Breast epithelium (tissue), 4 donors: ENCODE measurements at regions not wholly inside any gene's neighbourhood (a gene's known extent, or its start where the extent isn't known, plus 50 kb on each side); places are given as distances from the start of the nearest gene placed in this dataset.

Experiments used
- DNase-seq, 2 donors: peaks; one replicate each; pipeline ENCODE4 v3.0.0-alpha.2; 2019; ENCODE audit warnings: low spot score in 2 of 2
- H3K27ac ChIP-seq, 2 donors: fragments of 200-600 bp; sonication (generic) in 1 of 2; one replicate each; pipeline ENCODE4 v1.5.1; 2016 to 2019; ENCODE audit warnings: mild to moderate bottlenecking in 1 of 2
- H3K27me3 ChIP-seq, 2 donors: fragments of 200-600 bp; sonication (generic) in 1 of 2; one replicate each; pipeline versions ENCODE4 v1.5.1 to v1.6.0; 2017 to 2019; ENCODE audit warnings: control low read depth in 1 of 2, mild to moderate bottlenecking in 1 of 2
- H3K36me3 ChIP-seq: fragments of 200-600 bp; one replicate; pipeline ENCODE4 v1.5.1; 2019
- H3K4me1 ChIP-seq, 2 donors: fragments of 200-600 bp; sonication (generic); one replicate each; pipeline ENCODE4 v1.5.1; 2016 to 2019; ENCODE audit warnings: control low read depth in 1 of 2
- H3K4me3 ChIP-seq, 3 donors: fragments of 200-600 bp; sonication (generic); 1 replicate in 2 of 3; 2 replicates in 1 of 3; pipeline ENCODE4 v1.5.1; 2016 to 2019; ENCODE audit warnings: mild to moderate bottlenecking in 3 of 3, moderate library complexity in 2 of 3
- H3K9me3 ChIP-seq, 2 donors: fragments of 200-600 bp; sonication (generic) in 1 of 2; one replicate each; pipeline ENCODE4 v1.5.1; 2016 to 2019; ENCODE audit warnings: control low read depth in 1 of 2
- POLR2A ChIP-seq: fragments of 450-650 bp; IDR thresholded peaks from one replicate; pipeline ENCODE4 v1.6.1; 2016; ENCODE audit warnings: antibody characterized with exemption, mild to moderate bottlenecking, moderate library complexity
- POLR2AphosphoS5 ChIP-seq, 3 donors: sonication (generic); formaldehyde crosslinking; IDR thresholded peaks; one replicate each; pipeline ENCODE4 v1.6.1; 2017; ENCODE audit warnings: antibody characterized with exemption in 3 of 3
- intact Hi-C: fragments of 100-400 bp; cut with DNase I; formaldehyde crosslinking; loops from one replicate; pipeline ENCODE4 v1.15.1; 2023; ENCODE audit warnings: low total_unique reads
- TF ChIP-seq, protein P1 (sequence below), 3 donors: fragments of 450-650 bp; IDR thresholded peaks; one replicate each; pipeline ENCODE4 v1.5.1; 2016 to 2017; ENCODE audit warnings: antibody characterized with exemption in 3 of 3, mild to moderate bottlenecking in 3 of 3, moderate library complexity in 3 of 3

DNA sequence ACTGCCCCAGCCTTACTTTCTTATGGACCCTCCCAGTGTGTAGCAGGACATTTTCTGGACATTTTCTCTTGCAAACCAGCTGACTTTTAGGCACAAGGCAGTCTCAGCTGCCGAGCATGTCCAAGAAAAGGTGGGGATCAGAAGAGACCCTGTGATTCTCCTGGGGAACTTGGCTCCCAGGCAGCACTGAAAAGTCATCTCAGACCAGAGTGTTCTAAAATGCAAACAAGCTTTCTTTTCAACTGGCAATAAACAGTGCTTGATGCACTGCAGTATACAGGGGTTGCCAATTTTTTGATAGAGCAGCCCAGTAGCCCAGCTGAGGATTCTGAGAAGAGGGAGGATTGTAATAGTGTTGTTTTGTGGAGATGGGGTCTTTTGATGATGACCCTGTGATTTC lies 168.0 kb upstream of the PHYHIPL start:
- intact Hi-C loops: no loop called here
- Histone ChIP-seq H3K4me1 (no peaks in the 10 kb centered on the region), H3K9me3 (no peaks in the 10 kb centered on the region), H3K27ac (no peak overlapping the region), H3K4me3 (no peak overlapping the region), H3K36me3 (no peaks in the 10 kb centered on the region), H3K27me3 (no peaks in the 10 kb centered on the region)
- no peak for DNase-seq
- TF ChIP-seq POLR2AphosphoS5 (IDR thresholded peaks at IDR 0.05) (no peak), POLR2A (no peak)
- TF ChIP-seq, protein P1, sequence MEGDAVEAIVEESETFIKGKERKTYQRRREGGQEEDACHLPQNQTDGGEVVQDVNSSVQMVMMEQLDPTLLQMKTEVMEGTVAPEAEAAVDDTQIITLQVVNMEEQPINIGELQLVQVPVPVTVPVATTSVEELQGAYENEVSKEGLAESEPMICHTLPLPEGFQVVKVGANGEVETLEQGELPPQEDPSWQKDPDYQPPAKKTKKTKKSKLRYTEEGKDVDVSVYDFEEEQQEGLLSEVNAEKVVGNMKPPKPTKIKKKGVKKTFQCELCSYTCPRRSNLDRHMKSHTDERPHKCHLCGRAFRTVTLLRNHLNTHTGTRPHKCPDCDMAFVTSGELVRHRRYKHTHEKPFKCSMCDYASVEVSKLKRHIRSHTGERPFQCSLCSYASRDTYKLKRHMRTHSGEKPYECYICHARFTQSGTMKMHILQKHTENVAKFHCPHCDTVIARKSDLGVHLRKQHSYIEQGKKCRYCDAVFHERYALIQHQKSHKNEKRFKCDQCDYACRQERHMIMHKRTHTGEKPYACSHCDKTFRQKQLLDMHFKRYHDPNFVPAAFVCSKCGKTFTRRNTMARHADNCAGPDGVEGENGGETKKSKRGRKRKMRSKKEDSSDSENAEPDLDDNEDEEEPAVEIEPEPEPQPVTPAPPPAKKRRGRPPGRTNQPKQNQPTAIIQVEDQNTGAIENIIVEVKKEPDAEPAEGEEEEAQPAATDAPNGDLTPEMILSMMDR (IDR thresholded peaks at IDR 0.05): no peak

DNA sequence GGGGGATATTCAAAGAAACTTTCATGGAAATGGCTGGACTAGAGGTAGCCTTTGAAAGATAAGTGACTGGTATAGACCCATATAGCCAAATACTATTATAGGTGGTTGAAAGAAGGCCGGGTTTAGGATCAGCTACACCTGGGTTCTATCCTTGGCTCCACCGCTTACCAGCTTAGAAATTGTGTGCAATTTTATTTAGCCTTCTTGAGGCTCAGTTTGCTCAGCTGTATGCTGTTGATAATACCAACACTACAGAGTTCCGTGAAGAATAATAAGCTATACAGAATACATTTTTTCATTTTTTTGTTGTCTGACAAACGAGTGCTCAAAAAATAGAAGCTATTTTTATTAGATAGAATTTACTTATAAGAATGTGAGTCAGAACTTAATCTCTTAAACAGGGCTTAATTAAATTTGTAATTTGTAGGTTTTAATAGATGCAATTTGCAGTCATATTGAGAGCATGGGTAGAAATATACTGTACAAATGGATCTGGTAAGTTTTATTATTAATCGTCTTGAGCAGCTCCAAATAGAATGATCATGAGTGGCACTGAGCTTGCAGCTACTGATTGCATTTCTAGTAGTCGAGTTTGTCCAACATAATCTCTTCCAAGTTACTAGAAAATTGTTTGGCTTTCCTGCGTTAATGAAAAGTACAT lies 164.3 kb upstream of the PHYHIPL start:
- no peak for TF ChIP-seq POLR2A
- no peak for TF ChIP-seq POLR2AphosphoS5 (IDR thresholded peaks at IDR 0.05)
- TF ChIP-seq, protein P1 (IDR thresholded peaks at IDR 0.05): no peak
- DNase-seq: no peak
- Histone ChIP-seq H3K9me3 (no peaks in the 10 kb centered on the region), H3K27me3 (no peaks in the 10 kb centered on the region), H3K27ac (peak overlapping the region in 1 of 2 donors; percentile 11), H3K4me3 (no peak overlapping the region), H3K36me3 (no peaks in the 10 kb centered on the region), H3K4me1 (no peaks in the 10 kb centered on the region)
- intact Hi-C loops: no loop called here

DNA sequence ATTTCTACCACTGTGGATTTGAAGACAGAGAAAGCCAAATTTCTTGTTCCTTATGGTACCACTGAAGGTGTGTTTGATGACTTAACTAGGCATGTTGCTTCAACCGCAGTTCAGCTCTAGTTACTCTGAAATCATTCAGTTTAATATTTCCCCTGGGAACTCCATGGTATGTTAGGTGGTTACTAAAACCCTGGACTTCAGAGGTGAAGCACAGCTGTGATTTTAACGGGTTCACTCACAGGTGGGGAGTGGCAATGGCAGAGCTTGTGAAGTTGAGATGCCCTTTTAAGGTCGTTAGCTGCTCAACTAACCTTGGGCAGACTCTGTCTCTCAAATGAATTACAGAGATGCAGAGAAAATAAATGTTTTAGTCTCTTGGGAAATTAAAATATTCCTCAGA lies 163.6 kb upstream of the PHYHIPL start:
- no peak for TF ChIP-seq POLR2A
- H3K27me3 ChIP-seq: no peaks in the 10 kb centered on the region
- H3K36me3 ChIP-seq: no peaks in the 10 kb centered on the region
- H3K9me3 ChIP-seq: no peaks in the 10 kb centered on the region
- H3K4me3 ChIP-seq: no peak overlapping the region
- intact Hi-C loops: no loop called here
- H3K27ac ChIP-seq: peak overlapping the region in 1 of 2 donors; percentile 11
- H3K4me1 ChIP-seq: no peaks in the 10 kb centered on the region
- no peak for DNase-seq

DNA sequence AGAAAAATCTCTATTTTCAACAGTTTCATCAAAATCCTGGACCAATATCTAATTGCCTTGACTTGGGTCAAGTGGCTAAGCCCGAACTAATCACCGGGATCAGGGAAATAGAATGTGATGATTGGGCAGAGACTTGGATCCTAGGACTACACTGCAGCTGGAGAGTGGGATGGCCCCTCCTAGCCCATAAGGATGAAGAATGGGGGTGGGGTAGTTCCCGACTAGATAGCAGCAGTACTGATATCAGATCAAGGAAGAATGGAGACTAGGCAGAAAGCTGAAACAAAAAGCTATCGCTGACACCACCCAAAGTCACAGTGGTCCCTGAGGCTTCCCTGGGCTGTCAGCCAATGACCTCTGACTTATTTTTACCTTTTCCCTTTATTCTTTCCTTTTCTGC lies 160.4 kb upstream of the PHYHIPL start:
- H3K4me3 ChIP-seq: no peak overlapping the region
- intact Hi-C loops: no loop called here
- H3K27me3 ChIP-seq: no peaks in the 10 kb centered on the region
- no peak overlapping the region for H3K27ac ChIP-seq
- TF ChIP-seq POLR2A (no peak), POLR2AphosphoS5 (IDR thresholded peaks at IDR 0.05) (no peak)
- TF ChIP-seq, protein P1 (IDR thresholded peaks at IDR 0.05): no peak
- no peaks in the 10 kb centered on the region for H3K9me3 ChIP-seq
- H3K36me3 ChIP-seq: no peaks in the 10 kb centered on the region
- H3K4me1 ChIP-seq: no peaks in the 10 kb centered on the region
- no peak for DNase-seq

DNA sequence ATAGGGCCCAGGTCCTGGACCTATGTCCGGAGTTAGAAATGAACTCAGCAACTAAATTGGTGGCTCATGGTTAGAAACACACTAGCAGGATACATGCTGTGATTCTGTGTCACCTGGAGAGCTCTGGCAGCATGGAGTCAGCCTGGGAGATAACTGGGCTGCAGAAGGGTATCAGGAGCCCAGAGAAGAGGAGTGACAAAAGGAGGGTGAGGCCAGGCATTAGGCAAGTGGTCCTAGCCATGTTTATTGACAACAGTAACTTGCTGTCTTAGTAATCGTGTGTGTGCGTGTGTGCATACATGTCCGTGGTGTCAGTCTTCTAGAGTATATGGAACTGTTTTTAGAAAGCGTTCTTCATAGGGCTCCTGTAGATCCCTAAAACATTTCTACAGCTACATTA lies 157.5 kb upstream of the PHYHIPL start:
- H3K27ac ChIP-seq: peak overlapping the region; percentile 3 to 22
- intact Hi-C loops: no loop called here
- TF ChIP-seq POLR2AphosphoS5 (IDR thresholded peaks at IDR 0.05) (no peak), POLR2A (no peak)
- TF ChIP-seq, protein P1 (IDR thresholded peaks at IDR 0.05): no peak
- H3K4me3 ChIP-seq: peak overlapping the region in 2 of 3 donors; percentile 17 to 23
- H3K27me3 ChIP-seq: no peaks in the 10 kb centered on the region
- DNase-seq: no peak
- H3K4me1 ChIP-seq: no peaks in the 10 kb centered on the region
- H3K9me3 ChIP-seq: no peaks in the 10 kb centered on the region
- no peaks in the 10 kb centered on the region for H3K36me3 ChIP-seq
